Caco-2 (cell line): ENCODE measurements at regions not wholly inside any gene's neighbourhood (a gene's known extent, or its start where the extent isn't known, plus 50 kb on each side); places are given as distances from the start of the nearest gene placed in this dataset.

Source experiments
- BruUV-seq: library from RNA; stranded (reverse); fragments of 400-500 nt; replicated peaks from 2 replicates; lab custom pipeline; 2021; lab: Mats Ljungman, UMichigan
- CTCF ChIA-PET: fragments of 300-600 bp; sonication (Branson Sonifier 250); formaldehyde crosslinking; loops from one replicate; lab custom pipeline; 2022; ENCODE audit warnings: antibody characterized with exemption; lab: Charles Lee
- POLR2A ChIA-PET: fragments of 300-600 bp; sonication (Branson Sonifier 250); formaldehyde crosslinking; loops from one replicate; lab custom pipeline; 2022; ENCODE audit warnings: antibody characterized with exemption; lab: Charles Lee
- DNase-seq, 2 experiments: peaks; one replicate each; pipeline versions ENCODE4 v3.0.0 to v3.0.0-alpha.2; 2020 to 2022
- H3K27me3 ChIP-seq: replicated peaks from 2 replicates; pipeline ENCODE4 v1.6.0; 2011; ENCODE audit warnings: low read length; ENCODE audit not compliant: control insufficient read depth, insufficient read depth
- H3K36me3 ChIP-seq: 2 replicates; pipeline ENCODE4 v1.5.1; 2011; ENCODE audit warnings: low read length; ENCODE audit not compliant: control insufficient read depth, insufficient read depth
- H3K4me1 ChIP-seq: fragments of 250-450 bp; sonication (Bioruptor Pico); 2 replicates; pipeline ENCODE4 v1.5.1; 2020; ENCODE audit warnings: mild to moderate bottlenecking
- H3K4me3 ChIP-seq: 2 replicates; pipeline ENCODE4 v1.5.1; 2011; ENCODE audit warnings: low read depth, mild to moderate bottlenecking, control low read depth, low read length
- H3K9me3 ChIP-seq: fragments of 250-450 bp; sonication (Bioruptor Pico); 2 replicates; pipeline ENCODE4 v1.5.1; 2020; ENCODE audit warnings: mild to moderate bottlenecking, moderate library complexity
- H3K27ac Mint-ChIP-seq: one replicate; pipeline ENCODE4 v1.8.0; 2022; ENCODE audit warnings: mixed read lengths; ENCODE audit not compliant: unreplicated experiment
- H3K27me3 Mint-ChIP-seq: one replicate; pipeline ENCODE4 v1.8.0; 2022; ENCODE audit warnings: mixed read lengths; ENCODE audit not compliant: insufficient read depth, unreplicated experiment
- H3K36me3 Mint-ChIP-seq: one replicate; pipeline ENCODE4 v1.8.0; 2022; ENCODE audit warnings: mild to moderate bottlenecking, mixed read lengths; ENCODE audit not compliant: insufficient read depth, unreplicated experiment
- H3K4me1 Mint-ChIP-seq: one replicate; pipeline ENCODE4 v1.8.0; 2022; ENCODE audit warnings: low read depth, mixed read lengths; ENCODE audit not compliant: unreplicated experiment
- H3K4me3 Mint-ChIP-seq: one replicate; pipeline ENCODE4 v1.8.0; 2022; ENCODE audit warnings: mild to moderate bottlenecking, moderate library complexity, mixed read lengths; ENCODE audit not compliant: unreplicated experiment
- H3K9me3 Mint-ChIP-seq: one replicate; pipeline ENCODE4 v1.8.0; 2022; ENCODE audit warnings: mixed read lengths; ENCODE audit not compliant: unreplicated experiment
- CTCF ChIP-seq, 2 experiments: fragments of 200-600 bp in 1 of 2; IDR thresholded peaks; 1 replicate in 1 of 2; 2 replicates in 1 of 2; pipeline versions ENCODE4 v1.5.1 to v1.8.0; 2011 to 2022; ENCODE audit warnings: antibody characterized with exemption in 1 of 2, control low read depth in 1 of 2, inconsistent platforms in 1 of 2, low read depth in 1 of 2, low read length in 1 of 2, mild to moderate bottlenecking in 1 of 2, moderate library complexity in 1 of 2; ENCODE audit not compliant: insufficient read depth in 1 of 2, severe bottlenecking in 1 of 2, unreplicated experiment in 1 of 2
- intact Hi-C: fragments of 100-400 bp; cut with micrococcal nuclease; formaldehyde crosslinking; loops from one replicate; pipeline ENCODE4 v1.10.0; 2022; ENCODE audit not compliant: unreplicated experiment

DNA sequence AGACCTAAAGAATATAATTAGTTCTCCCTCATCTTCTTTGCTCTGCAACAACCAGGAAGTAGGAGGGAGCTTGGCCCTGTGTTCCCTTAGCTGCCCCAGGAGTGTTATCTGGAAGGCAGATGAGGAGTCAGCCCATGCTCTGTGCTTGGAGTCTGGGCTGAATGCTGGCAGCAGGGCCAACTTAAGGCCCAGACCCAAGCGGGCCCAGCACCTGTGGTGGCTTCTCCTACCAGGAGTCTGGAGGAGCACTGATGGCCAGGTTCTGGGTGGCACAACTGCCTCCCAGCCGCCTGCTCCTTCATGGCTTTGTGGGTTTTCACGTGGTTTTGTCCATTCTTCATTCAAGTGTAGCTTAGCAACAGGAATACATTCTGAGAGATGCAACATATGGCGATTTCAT, 1910.7 kb upstream of the LRRTM1 start:
- BruUV-seq = no TSS peak
- CTCF ChIA-PET = no interaction called here

DNA sequence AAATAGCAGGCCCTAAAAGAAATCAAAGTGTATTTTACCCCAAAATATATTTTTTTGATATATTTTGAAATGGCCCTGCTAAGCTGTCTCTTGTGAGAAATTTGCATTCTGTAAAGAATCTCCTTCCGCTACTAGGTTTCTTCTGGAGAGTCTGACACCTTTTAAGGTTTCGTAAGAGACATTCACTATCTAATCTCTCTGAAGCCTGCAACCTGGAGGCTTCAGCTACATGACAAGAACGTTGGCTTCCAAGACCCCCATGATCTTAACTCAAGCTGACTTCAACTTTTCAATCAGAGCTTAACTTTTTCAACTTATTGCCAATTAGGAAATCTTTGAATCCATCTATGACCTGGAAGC, 1894.9 kb upstream of the LRRTM1 start:
- TF ChIP-seq CTCF (IDR thresholded peaks at IDR 0.05; ENCODE audit: insufficient read depth in 1 of 2, low read depth in 1 of 2, low read length in 1 of 2, severe bottlenecking in 1 of 2, unreplicated experiment in 1 of 2) = no peak
- no peaks in the 10 kb centered on the region for H3K4me1 ChIP-seq
- H3K4me1 Mint-ChIP-seq = no peaks in the 10 kb centered on the region
- H3K4me3 Mint-ChIP-seq = no peak overlapping the region
- H3K27ac Mint-ChIP-seq = no peak overlapping the region
- H3K27me3 Mint-ChIP-seq = no peaks in the 10 kb centered on the region
- no peaks in the 10 kb centered on the region for H3K36me3 Mint-ChIP-seq
- no peaks in the 10 kb centered on the region for H3K9me3 ChIP-seq
- H3K4me3 ChIP-seq = no peak overlapping the region
- no peaks in the 10 kb centered on the region for H3K9me3 Mint-ChIP-seq
- ChIA-PET POLR2A (no interaction called here), CTCF (no interaction called here)
- no TSS peak for BruUV-seq
- no peaks in the 10 kb centered on the region for H3K27me3 ChIP-seq
- no peaks in the 10 kb centered on the region for H3K36me3 ChIP-seq
- no peak for DNase-seq
- intact Hi-C loops = no loop called here

More for the DNA sequence above, 1910.7 kb upstream of the LRRTM1 start:
- no peak for DNase-seq
- H3K27me3 Mint-ChIP-seq = no peaks in the 10 kb centered on the region
- POLR2A ChIA-PET = interaction anchor here (0.6 kb wide), 1 partner anchor 104 kb away, joined by 3 read pairs; no protein-coding TSS in a partner anchor
- no peaks in the 10 kb centered on the region for H3K4me1 Mint-ChIP-seq
- intact Hi-C loops = no loop called here
- H3K27me3 ChIP-seq = no peaks in the 10 kb centered on the region
- no peak overlapping the region for H3K4me3 ChIP-seq
- H3K36me3 Mint-ChIP-seq = no peaks in the 10 kb centered on the region
- no peaks in the 10 kb centered on the region for H3K36me3 ChIP-seq
- no peaks in the 10 kb centered on the region for H3K9me3 ChIP-seq
- H3K4me1 ChIP-seq = no peaks in the 10 kb centered on the region
- no peak overlapping the region for H3K4me3 Mint-ChIP-seq
- TF ChIP-seq CTCF (IDR thresholded peaks at IDR 0.05; ENCODE audit: insufficient read depth in 1 of 2, low read depth in 1 of 2, low read length in 1 of 2, severe bottlenecking in 1 of 2, unreplicated experiment in 1 of 2) = no peak
- H3K9me3 Mint-ChIP-seq = peaks cover 13% of the 10 kb centered on the region
- no peak overlapping the region for H3K27ac Mint-ChIP-seq

DNA sequence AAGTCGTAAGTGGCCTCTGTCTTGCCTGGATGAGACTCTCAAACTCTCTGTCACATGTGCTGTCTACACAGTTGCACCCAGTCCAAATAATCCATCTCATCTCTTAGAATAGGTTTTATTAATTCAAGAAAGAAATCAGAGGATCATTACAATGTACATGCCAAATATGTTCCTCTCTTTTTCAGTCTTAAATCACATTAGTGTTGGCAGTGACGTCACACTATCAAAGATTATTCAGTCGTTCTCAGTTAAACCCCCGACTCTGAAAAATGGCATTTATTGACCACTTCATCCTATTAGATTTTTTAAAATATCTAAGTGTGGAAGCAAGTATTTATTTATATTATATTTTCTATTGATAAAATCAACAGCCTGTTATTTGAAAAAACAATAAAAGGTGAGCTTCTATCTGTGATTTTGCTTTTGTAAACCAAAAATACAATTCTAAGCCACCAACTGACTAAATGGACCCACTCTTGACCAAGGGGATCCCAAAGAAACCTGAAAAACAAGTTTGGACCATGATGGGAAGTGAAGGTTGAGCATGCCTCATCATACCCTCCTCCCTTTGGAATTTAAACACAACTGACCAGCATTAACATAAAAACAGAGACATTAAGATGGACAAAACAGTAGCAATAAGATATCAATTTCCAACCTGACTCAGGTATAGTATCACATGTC, 1894.4 kb upstream of the LRRTM1 start:
- H3K4me3 ChIP-seq = no peak overlapping the region
- no peaks in the 10 kb centered on the region for H3K4me1 ChIP-seq
- CTCF ChIA-PET = no interaction called here
- BruUV-seq = no TSS peak
- POLR2A ChIA-PET = no interaction called here
- intact Hi-C loops = no loop called here
- TF ChIP-seq CTCF (IDR thresholded peaks at IDR 0.05; ENCODE audit: insufficient read depth in 1 of 2, low read depth in 1 of 2, low read length in 1 of 2, severe bottlenecking in 1 of 2, unreplicated experiment in 1 of 2) = no peak
- Mint-ChIP-seq H3K36me3 (no peaks in the 10 kb centered on the region), H3K4me1 (no peaks in the 10 kb centered on the region), H3K9me3 (no peaks in the 10 kb centered on the region), H3K27ac (no peak overlapping the region), H3K27me3 (no peaks in the 10 kb centered on the region), H3K4me3 (no peak overlapping the region)
- DNase-seq = no peak
- no peaks in the 10 kb centered on the region for H3K36me3 ChIP-seq
- H3K27me3 ChIP-seq = no peaks in the 10 kb centered on the region
- no peaks in the 10 kb centered on the region for H3K9me3 ChIP-seq
